NT2/D1 (cell line): ENCODE measurements at regions not wholly inside any gene's neighbourhood (a gene's known extent, or its start where the extent isn't known, plus 50 kb on each side); places are given as distances from the start of the nearest gene placed in this dataset.

Experiments used
- SUZ12 ChIP-seq: IDR thresholded peaks from 2 replicates; pipeline ENCODE4 v1.6.1; 2011; ENCODE audit not compliant: insufficient read length, insufficient read depth; ENCODE audit errors: extremely low read depth
- YY1 ChIP-seq: IDR thresholded peaks from 2 replicates; pipeline ENCODE4 v1.6.1; 2011; ENCODE audit not compliant: insufficient read length, insufficient read depth
- ZNF274 ChIP-seq: IDR thresholded peaks from 2 replicates; pipeline ENCODE4 v1.6.1; 2011; ENCODE audit warnings: mild to moderate bottlenecking, low read depth, low read length

DNA sequence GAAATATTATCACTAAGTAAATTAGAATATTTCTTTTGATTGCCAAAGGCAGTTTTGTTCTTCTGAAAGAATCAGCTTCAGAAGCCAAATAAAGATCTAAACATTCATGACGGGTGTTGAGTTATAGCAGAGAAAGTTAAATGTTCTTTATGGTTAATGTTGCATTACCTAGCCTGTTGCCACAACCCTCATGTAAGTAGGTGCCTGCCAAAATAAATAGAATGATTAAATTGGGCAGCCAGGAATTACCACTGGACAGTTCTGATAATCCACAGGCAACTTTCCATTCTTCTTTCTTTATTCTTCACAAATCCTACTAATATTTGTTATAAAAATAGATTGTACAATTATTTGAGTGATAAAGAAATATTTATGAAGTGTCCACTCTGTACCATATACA, 217.9 kb upstream of the NRIP1 start:
- TF ChIP-seq SUZ12: no peak
- TF ChIP-seq ZNF274: no peak
- no peak for TF ChIP-seq YY1
